SK-N-SH (cell line): ENCODE measurements at regions not wholly inside any gene's neighbourhood (a gene's known extent, or its start where the extent isn't known, plus 50 kb on each side); places are given as distances from the start of the nearest gene placed in this dataset.

ENCODE experiments used
- EP300 ChIP-seq, 2 experiments: IDR thresholded peaks; 2 replicates each; pipeline versions ENCODE4 v1.4.0 to v1.6.1; 2012; ENCODE audit warnings: borderline replicate concordance in 1 of 2, low read depth in 1 of 2, low read length in 1 of 2
- EZH2phosphoT487 ChIP-seq: fragments of 200-600 bp; sonication (generic); IDR thresholded peaks from 2 replicates; pipeline ENCODE4 v1.6.1; 2017; ENCODE audit warnings: low read depth, mixed run types, mild to moderate bottlenecking, antibody characterized with exemption, moderate library complexity, borderline replicate concordance
- FOSL2 ChIP-seq: IDR thresholded peaks from 2 replicates; pipeline ENCODE4 v1.4.0; 2012; ENCODE audit warnings: low read depth, mild to moderate bottlenecking, moderate library complexity, borderline replicate concordance
- GABPA ChIP-seq: IDR thresholded peaks from 2 replicates; pipeline ENCODE4 v1.4.0; 2012; ENCODE audit warnings: low read depth, mild to moderate bottlenecking
- POLR2AphosphoS5 ChIP-seq: IDR thresholded peaks from 2 replicates; pipeline ENCODE4 v1.6.1; 2012; ENCODE audit warnings: low read depth, low read length
- RCOR1 ChIP-seq: fragments of 150-350 bp; IDR thresholded peaks from 2 replicates; pipeline ENCODE4 v1.6.1; 2017; ENCODE audit warnings: antibody characterized with exemption, low read length
- TAF1 ChIP-seq: IDR thresholded peaks from 2 replicates; pipeline ENCODE4 v1.6.1; 2012; ENCODE audit warnings: low read depth, mild to moderate bottlenecking, low read length, moderate library complexity, borderline replicate concordance
- YY1 ChIP-seq: IDR thresholded peaks from 2 replicates; pipeline ENCODE4 v1.4.0; 2012; ENCODE audit warnings: low read depth, mild to moderate bottlenecking
- TF ChIP-seq, protein P1 (sequence below): fragments of 200-600 bp; sonication (generic); IDR thresholded peaks from 2 replicates; pipeline ENCODE4 v1.6.1; 2017; ENCODE audit warnings: antibody characterized with exemption, mild to moderate bottlenecking, moderate library complexity
- TF ChIP-seq, protein P2 (sequence below): IDR thresholded peaks from 2 replicates; pipeline ENCODE4 v1.4.0; 2012; ENCODE audit warnings: low read depth, borderline replicate concordance
- TF ChIP-seq, protein P3 (sequence below): fragments of 150-350 bp; IDR thresholded peaks from 2 replicates; pipeline ENCODE4 v1.6.1; 2017; ENCODE audit warnings: antibody characterized with exemption, low read length, low read depth, borderline replicate concordance
- TF ChIP-seq, protein P4 (sequence below): IDR thresholded peaks from 2 replicates; pipeline ENCODE4 v1.4.0; 2012; ENCODE audit warnings: low read depth

DNA sequence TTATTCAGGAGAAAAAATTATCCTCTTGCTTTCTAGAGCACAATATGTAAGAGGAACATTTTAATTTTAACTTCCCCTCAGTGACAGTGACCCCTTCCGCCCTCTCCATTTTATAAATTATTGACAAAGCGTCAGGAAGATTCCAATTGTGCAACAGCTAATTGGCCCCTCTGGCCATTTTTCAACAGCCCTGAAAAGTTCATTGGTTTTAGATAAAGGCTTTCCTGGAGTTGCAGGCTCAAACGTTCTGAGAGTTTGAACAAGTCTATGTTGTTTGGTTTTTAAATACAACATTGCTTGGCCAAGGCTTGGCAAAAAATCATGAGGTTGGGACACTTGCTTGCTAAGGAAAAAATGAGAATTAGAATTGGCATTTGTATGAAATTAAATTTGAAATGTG, 422.2 kb upstream of the ANKRD30A start:
- TF ChIP-seq, protein P1, sequence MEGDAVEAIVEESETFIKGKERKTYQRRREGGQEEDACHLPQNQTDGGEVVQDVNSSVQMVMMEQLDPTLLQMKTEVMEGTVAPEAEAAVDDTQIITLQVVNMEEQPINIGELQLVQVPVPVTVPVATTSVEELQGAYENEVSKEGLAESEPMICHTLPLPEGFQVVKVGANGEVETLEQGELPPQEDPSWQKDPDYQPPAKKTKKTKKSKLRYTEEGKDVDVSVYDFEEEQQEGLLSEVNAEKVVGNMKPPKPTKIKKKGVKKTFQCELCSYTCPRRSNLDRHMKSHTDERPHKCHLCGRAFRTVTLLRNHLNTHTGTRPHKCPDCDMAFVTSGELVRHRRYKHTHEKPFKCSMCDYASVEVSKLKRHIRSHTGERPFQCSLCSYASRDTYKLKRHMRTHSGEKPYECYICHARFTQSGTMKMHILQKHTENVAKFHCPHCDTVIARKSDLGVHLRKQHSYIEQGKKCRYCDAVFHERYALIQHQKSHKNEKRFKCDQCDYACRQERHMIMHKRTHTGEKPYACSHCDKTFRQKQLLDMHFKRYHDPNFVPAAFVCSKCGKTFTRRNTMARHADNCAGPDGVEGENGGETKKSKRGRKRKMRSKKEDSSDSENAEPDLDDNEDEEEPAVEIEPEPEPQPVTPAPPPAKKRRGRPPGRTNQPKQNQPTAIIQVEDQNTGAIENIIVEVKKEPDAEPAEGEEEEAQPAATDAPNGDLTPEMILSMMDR = no peak
- no peak for TF ChIP-seq RCOR1
- no peak for TF ChIP-seq YY1
- no peak for TF ChIP-seq FOSL2
- TF ChIP-seq GABPA = no peak
- TF ChIP-seq EP300 (IDR thresholded peaks at IDR 0.05; ENCODE audit: borderline replicate concordance in 1 of 2, low read depth in 1 of 2, low read length in 1 of 2) = no peak
- no peak for TF ChIP-seq EZH2phosphoT487
- no peak for TF ChIP-seq POLR2AphosphoS5
- TF ChIP-seq, protein P2, sequence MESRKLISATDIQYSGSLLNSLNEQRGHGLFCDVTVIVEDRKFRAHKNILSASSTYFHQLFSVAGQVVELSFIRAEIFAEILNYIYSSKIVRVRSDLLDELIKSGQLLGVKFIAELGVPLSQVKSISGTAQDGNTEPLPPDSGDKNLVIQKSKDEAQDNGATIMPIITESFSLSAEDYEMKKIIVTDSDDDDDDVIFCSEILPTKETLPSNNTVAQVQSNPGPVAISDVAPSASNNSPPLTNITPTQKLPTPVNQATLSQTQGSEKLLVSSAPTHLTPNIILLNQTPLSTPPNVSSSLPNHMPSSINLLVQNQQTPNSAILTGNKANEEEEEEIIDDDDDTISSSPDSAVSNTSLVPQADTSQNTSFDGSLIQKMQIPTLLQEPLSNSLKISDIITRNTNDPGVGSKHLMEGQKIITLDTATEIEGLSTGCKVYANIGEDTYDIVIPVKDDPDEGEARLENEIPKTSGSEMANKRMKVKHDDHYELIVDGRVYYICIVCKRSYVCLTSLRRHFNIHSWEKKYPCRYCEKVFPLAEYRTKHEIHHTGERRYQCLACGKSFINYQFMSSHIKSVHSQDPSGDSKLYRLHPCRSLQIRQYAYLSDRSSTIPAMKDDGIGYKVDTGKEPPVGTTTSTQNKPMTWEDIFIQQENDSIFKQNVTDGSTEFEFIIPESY = no peak
- TF ChIP-seq, protein P3, sequence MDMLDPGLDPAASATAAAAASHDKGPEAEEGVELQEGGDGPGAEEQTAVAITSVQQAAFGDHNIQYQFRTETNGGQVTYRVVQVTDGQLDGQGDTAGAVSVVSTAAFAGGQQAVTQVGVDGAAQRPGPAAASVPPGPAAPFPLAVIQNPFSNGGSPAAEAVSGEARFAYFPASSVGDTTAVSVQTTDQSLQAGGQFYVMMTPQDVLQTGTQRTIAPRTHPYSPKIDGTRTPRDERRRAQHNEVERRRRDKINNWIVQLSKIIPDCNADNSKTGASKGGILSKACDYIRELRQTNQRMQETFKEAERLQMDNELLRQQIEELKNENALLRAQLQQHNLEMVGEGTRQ = no peak
- TF ChIP-seq, protein P4, sequence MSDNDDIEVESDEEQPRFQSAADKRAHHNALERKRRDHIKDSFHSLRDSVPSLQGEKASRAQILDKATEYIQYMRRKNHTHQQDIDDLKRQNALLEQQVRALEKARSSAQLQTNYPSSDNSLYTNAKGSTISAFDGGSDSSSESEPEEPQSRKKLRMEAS = no peak
- TF ChIP-seq TAF1 = no peak
